ENCODE measurements at regions not wholly inside any gene's neighbourhood (a gene's known extent, or its start where the extent isn't known, plus 50 kb on each side); places are given as distances from the start of the nearest gene placed in this dataset.

DNA sequence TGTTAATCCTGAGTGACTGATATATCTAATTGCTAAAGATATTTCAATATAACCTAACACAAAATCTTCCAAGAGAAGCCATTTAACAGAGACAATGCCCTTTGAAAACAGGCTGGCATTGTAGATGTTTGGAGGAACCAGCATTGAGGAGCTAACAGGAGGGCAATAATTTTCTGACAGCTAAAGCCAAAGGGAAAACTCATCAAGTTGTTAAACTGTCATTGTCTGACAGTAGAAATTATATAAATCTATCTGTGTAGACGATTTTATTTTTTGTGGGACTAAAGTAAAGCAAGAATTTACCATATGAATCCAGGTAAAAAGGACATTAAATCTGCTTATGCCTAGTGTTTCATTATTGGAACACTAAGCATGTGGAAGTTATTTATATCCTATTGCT is 500.2 kb upstream of the NMUR2 start:
- H3K79me2 ChIP-seq (ENCODE audit: low read length): no peaks in the 10 kb centered on the region
- no peak overlapping the region for H3K4me3 ChIP-seq (ENCODE audit: low read length)
- 0 out of 2 replicates have a peak, but pooled peaks cover 4% of the 10 kb centered on the region for H3K9me3 ChIP-seq (ENCODE audit: low read length)
- H4K20me1 ChIP-seq (ENCODE audit: low read length): no peaks in the 10 kb centered on the region
- no peaks in the 10 kb centered on the region for H3F3A ChIP-seq (ENCODE audit: low read length, unreplicated experiment)
- ATAC-seq: no peak
- no TSS peak for BruUV-seq (replicated peaks)
- H3K9me2 ChIP-seq (replicated peaks; ENCODE audit: low read length): no peaks in the 10 kb centered on the region
- no peaks in the 10 kb centered on the region for H3K27me3 ChIP-seq (ENCODE audit: low read length)
- no peak for TF ChIP-seq EZH2 (IDR thresholded peaks at IDR 0.05; ENCODE audit: low read length, unreplicated experiment)
- TF ChIP-seq, protein P1, sequence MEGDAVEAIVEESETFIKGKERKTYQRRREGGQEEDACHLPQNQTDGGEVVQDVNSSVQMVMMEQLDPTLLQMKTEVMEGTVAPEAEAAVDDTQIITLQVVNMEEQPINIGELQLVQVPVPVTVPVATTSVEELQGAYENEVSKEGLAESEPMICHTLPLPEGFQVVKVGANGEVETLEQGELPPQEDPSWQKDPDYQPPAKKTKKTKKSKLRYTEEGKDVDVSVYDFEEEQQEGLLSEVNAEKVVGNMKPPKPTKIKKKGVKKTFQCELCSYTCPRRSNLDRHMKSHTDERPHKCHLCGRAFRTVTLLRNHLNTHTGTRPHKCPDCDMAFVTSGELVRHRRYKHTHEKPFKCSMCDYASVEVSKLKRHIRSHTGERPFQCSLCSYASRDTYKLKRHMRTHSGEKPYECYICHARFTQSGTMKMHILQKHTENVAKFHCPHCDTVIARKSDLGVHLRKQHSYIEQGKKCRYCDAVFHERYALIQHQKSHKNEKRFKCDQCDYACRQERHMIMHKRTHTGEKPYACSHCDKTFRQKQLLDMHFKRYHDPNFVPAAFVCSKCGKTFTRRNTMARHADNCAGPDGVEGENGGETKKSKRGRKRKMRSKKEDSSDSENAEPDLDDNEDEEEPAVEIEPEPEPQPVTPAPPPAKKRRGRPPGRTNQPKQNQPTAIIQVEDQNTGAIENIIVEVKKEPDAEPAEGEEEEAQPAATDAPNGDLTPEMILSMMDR (conservative IDR thresholded peaks at IDR 0.05; ENCODE audit: low read depth, low read length): no peak
- no peak for TF ChIP-seq EZH2phosphoT487 (IDR thresholded peaks at IDR 0.05; ENCODE audit: borderline replicate concordance, low read length)
- DNase-seq: no peak
- no peak overlapping the region for H3K9ac ChIP-seq (ENCODE audit: low read length)
- H3K36me3 ChIP-seq (ENCODE audit: low read depth, low read length): no peaks in the 10 kb centered on the region
- no peak overlapping the region for H2AFZ ChIP-seq (ENCODE audit: low read length)
- H3K4me2 ChIP-seq (ENCODE audit: low read length): no peak overlapping the region
- POLR2A ChIA-PET (ENCODE audit: unreplicated experiment): no interaction called here
- H3K27ac ChIP-seq (ENCODE audit: low read length): no peak overlapping the region
- no peaks in the 10 kb centered on the region for H3K4me1 ChIP-seq (ENCODE audit: insufficient read depth, low read length)
- intact Hi-C loops (cut with micrococcal nuclease): no loop called here
- CTCF ChIA-PET: no interaction called here

DNA sequence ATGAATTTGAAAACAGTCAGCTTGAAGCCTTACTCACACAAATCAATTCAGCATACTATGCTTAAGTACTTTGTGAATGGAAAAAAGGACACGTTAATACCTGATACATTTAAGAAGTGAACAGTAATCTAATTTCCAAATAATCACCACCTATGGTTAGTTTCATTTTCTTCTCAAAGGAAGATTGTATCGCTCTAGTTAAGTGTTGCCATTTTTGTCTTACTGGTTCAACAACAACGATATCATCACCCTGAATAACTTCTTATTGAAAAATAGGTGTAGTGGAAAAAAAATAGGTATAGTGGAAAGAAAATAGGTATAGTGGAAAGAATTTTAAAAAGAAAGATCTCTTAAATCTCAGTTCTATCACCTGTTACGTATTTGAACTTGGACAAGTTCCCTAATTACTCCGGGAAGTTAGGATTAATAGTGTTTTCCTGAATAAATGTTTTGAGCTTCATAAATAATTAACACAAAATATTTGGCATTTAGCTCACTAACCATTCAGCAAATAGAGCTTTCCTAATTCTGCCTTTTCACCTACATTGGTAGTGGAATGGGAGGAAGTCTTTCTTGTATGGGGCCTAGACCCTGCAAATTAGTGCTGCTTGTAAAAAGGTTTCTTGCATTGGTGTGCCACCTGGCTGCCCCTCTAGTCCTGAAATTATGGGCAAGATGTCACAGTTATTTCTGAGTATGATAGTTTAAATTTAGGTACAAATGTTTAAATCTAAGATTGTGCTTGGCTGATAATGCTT is 502.6 kb upstream of the NMUR2 start:
- DNase-seq: no peak
- H3K27me3 ChIP-seq (ENCODE audit: low read length): no peaks in the 10 kb centered on the region
- H3K9ac ChIP-seq (ENCODE audit: low read length): no peak overlapping the region
- H2AFZ ChIP-seq (ENCODE audit: low read length): no peak overlapping the region
- no peak overlapping the region for H3K4me2 ChIP-seq (ENCODE audit: low read length)
- H3F3A ChIP-seq (ENCODE audit: low read length, unreplicated experiment): no peaks in the 10 kb centered on the region
- H3K79me2 ChIP-seq (ENCODE audit: low read length): no peaks in the 10 kb centered on the region
- no peaks in the 10 kb centered on the region for H3K4me1 ChIP-seq (ENCODE audit: insufficient read depth, low read length)
- H3K4me3 ChIP-seq (ENCODE audit: low read length): no peak overlapping the region
- ChIA-PET POLR2A (ENCODE audit: unreplicated experiment) (no interaction called here), CTCF (no interaction called here)
- intact Hi-C loops (cut with micrococcal nuclease): no loop called here
- no peak for ATAC-seq
- H4K20me1 ChIP-seq (ENCODE audit: low read length): no peaks in the 10 kb centered on the region
- no peaks in the 10 kb centered on the region for H3K36me3 ChIP-seq (ENCODE audit: low read depth, low read length)
- H3K9me3 ChIP-seq (ENCODE audit: low read length): 0 out of 2 replicates have a peak, but pooled peaks cover 4% of the 10 kb centered on the region
- BruUV-seq (replicated peaks): no TSS peak
- H3K27ac ChIP-seq (ENCODE audit: low read length): no peak overlapping the region
- TF ChIP-seq, protein P1 (conservative IDR thresholded peaks at IDR 0.05; ENCODE audit: low read depth, low read length): no peak
- no peaks in the 10 kb centered on the region for H3K9me2 ChIP-seq (replicated peaks; ENCODE audit: low read length)

DNA sequence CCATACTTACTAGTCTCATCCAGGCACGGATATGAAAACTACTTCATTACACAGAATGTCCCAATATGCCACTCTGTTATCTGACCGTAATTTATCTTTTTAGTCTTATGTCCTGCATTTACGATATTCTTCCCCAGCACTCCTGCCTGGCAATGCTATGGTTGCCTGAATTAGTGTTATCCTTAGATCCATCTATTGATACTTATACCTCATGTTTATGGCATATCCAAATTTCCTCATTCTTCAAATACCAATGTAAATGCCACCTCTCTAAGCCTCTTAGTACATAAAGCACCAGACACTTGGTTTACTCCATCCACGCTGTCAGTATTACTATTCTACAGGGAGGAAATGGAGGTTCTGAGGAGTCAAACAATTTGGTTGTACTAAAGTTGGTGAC is 507.8 kb upstream of the NMUR2 start:
- Histone ChIP-seq H3K36me3 (ENCODE audit: low read depth, low read length) (no peaks in the 10 kb centered on the region), H3F3A (ENCODE audit: low read length, unreplicated experiment) (no peaks in the 10 kb centered on the region), H3K27me3 (ENCODE audit: low read length) (no peaks in the 10 kb centered on the region), H2AFZ (ENCODE audit: low read length) (no peak overlapping the region), H3K4me1 (ENCODE audit: insufficient read depth, low read length) (no peaks in the 10 kb centered on the region), H3K9ac (ENCODE audit: low read length) (no peak overlapping the region), H3K9me2 (replicated peaks; ENCODE audit: low read length) (no peaks in the 10 kb centered on the region), H3K9me3 (ENCODE audit: low read length) (0 out of 2 replicates have a peak, but pooled peaks cover 6% of the 10 kb centered on the region), H3K4me3 (ENCODE audit: low read length) (no peak overlapping the region), H3K79me2 (ENCODE audit: low read length) (no peaks in the 10 kb centered on the region), H3K4me2 (ENCODE audit: low read length) (no peak overlapping the region), H3K27ac (ENCODE audit: low read length) (no peak overlapping the region), H4K20me1 (ENCODE audit: low read length) (no peaks in the 10 kb centered on the region)
- TF ChIP-seq EZH2 (IDR thresholded peaks at IDR 0.05; ENCODE audit: low read length, unreplicated experiment) (no peak), EZH2phosphoT487 (IDR thresholded peaks at IDR 0.05; ENCODE audit: borderline replicate concordance, low read length) (no peak)
- TF ChIP-seq, protein P1 (conservative IDR thresholded peaks at IDR 0.05; ENCODE audit: low read depth, low read length): no peak
- intact Hi-C loops (cut with micrococcal nuclease): no loop called here
- DNase-seq (no peak), ATAC-seq (no peak)
- POLR2A ChIA-PET (ENCODE audit: unreplicated experiment): no interaction called here
- CTCF ChIA-PET: no interaction called here
- no TSS peak for BruUV-seq (replicated peaks)
